ENCODE measurements at regions not wholly inside any gene's neighbourhood (a gene's known extent, or its start where the extent isn't known, plus 50 kb on each side); places are given as distances from the start of the nearest gene placed in this dataset.

DNA sequence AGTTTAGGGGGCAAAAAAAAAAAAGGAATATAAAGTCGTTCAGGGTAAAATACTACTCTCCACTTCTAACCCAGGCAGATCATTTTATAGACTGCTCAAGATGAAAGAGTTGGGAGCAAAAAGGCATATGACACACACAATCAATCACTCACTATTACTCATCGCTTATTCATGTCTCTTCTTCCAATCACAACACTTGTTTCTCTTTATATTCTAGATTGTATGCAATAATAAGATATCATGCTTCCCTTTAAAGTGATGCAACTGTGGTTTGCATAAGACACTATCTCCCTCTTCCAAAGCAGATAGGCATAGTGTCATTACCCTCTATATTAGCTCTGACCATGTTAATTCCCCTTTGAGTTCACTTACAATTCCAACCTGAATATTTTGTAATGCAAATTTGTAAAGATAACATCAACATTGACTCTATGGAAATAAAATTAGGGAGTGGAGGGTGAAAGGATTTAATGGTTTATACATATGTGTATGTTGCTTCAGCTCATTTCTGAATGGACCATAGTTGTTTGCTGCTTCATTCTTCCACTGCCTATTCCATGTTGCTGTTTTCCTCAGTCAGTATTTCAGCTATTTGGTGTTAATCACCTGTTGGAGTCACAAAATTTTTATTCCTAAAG is 154.9 kb upstream of the EPHA5 start:
- TF ChIP-seq, protein P1, sequence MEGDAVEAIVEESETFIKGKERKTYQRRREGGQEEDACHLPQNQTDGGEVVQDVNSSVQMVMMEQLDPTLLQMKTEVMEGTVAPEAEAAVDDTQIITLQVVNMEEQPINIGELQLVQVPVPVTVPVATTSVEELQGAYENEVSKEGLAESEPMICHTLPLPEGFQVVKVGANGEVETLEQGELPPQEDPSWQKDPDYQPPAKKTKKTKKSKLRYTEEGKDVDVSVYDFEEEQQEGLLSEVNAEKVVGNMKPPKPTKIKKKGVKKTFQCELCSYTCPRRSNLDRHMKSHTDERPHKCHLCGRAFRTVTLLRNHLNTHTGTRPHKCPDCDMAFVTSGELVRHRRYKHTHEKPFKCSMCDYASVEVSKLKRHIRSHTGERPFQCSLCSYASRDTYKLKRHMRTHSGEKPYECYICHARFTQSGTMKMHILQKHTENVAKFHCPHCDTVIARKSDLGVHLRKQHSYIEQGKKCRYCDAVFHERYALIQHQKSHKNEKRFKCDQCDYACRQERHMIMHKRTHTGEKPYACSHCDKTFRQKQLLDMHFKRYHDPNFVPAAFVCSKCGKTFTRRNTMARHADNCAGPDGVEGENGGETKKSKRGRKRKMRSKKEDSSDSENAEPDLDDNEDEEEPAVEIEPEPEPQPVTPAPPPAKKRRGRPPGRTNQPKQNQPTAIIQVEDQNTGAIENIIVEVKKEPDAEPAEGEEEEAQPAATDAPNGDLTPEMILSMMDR (conservative IDR thresholded peaks at IDR 0.05; ENCODE audit: low read length) = no peak
- no peak for TF ChIP-seq EZH2phosphoT487 (IDR thresholded peaks at IDR 0.05; ENCODE audit: borderline replicate concordance)
